Caki2 (cell line): ENCODE measurements at regions not wholly inside any gene's neighbourhood (a gene's known extent, or its start where the extent isn't known, plus 50 kb on each side); places are given as distances from the start of the nearest gene placed in this dataset.
"Not testable (repeated sequence)": the region's sequence is repeated elsewhere in the genome, so short reads cannot be mapped to it uniquely, and the experiment has no call there.

ENCODE experiments used
- DNase-seq: peaks from one replicate; pipeline ENCODE4 v3.0.0-alpha.2; 2015; ENCODE audit warnings: low read depth
- in situ Hi-C: cut with HindIII; loops from 2 replicates; pipeline ENCODE4 v1.10.0; 2016; ENCODE audit warnings: low sequenced_read_pairs, low pct_unique_long_range_greater_than_20kb, mixed read lengths

DNA sequence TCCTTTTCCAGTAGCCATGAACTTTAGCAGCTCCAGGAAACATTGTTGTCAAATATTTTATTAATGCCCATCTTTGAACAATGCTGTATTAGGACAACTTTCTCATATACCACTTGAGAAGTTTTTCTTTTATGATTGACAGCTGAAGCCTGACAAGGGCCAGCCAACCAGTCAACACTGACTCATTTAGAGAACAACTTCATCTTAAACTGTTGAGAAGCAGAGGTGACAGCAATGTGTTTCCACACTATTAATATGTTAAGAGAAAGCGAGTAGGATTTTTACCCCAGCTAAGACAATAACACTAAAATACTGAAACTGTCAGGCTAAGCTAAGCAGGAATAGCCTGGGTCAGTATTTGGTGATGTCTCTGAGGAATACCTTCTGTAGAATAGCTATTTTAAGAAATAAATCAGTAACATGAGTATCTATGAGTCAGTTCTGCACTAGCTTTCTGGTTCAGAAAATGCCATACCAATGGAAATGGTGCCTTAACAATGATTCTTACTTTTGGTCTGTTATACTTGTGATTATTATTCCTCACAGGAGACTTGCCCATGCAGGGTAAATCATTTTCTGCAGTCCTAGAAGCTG is 168.8 kb upstream of the POT1 start:
- DNase-seq: no peak
- in situ Hi-C loops: no loop called here

DNA sequence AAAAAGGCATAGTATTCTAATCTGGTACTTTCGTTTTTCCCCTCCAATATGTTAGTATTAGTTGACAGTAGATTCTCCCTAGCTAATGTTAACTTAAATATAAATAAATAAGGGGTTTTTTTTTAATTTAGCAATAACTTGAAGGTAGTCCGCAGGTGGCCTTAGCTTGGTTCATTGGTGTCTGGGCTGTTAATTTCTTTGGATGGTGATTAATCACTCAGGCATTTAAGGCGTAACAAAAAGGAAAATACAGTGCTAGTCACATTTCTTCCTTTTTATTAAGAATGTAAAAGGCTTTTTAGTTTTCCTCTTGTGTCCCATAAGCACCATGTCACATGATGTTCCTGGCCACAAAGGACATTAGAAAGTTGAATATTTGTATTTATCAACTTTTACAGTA is 161.0 kb upstream of the POT1 start:
- in situ Hi-C loops: no loop called here
- no peak for DNase-seq

DNA sequence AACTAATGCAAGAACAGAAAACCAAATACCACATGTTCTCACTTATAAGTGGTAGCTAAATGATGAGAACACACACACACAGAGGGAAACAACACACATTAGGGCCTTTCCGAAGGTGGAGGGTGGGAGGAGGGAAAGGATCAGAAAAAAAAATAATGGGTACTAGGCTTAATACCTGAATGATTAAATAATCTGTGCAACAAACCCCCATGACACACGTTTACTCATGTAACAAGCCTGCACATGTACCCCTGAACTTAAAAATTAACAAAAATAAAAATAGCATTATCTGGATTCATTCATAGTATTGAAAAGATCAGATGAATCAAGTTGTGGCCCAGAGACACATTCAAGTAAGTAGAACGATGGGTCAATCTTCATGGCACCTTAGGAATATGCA is 159.5 kb upstream of the POT1 start:
- in situ Hi-C loops: no loop called here
- DNase-seq: no peak

DNA sequence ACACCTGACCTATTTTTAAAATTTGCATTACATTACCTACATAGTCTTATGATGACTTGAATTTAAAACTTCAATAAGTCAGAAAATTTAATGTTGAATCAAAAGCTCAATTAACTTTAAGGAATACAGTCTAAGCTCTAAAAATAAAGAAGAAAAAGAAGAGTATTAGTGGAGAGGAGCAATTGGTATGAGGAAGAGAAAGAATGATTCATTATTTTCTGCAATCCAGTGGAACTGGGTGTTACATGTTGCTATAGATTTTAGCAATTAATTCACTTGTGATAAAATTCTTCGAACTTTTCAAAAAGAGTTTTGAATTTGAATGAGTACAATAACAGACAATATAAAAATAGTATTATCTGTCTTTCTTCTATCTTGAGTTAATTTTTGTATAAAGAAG is 158.9 kb upstream of the POT1 start:
- no peak for DNase-seq
- in situ Hi-C loops: no loop called here

DNA sequence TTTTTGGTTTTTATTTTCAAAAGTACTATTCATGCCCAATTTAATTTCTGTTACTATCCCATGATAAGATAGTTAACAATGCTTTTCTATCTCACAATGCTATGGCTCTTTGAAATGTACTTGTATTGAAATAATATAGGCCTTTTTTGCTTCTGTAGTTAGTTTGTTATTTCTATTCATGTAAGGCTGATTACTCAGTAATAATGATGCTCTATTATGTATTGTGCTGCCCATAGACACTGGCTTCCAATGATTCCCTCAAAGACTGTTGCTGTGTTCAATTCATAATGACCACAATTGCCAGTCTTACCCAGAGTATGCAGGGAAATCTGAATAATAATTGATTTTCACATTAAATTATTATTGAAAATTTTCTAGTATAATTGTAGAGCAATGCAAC is 155.5 kb upstream of the POT1 start:
- in situ Hi-C loops: no loop called here
- no peak for DNase-seq

DNA sequence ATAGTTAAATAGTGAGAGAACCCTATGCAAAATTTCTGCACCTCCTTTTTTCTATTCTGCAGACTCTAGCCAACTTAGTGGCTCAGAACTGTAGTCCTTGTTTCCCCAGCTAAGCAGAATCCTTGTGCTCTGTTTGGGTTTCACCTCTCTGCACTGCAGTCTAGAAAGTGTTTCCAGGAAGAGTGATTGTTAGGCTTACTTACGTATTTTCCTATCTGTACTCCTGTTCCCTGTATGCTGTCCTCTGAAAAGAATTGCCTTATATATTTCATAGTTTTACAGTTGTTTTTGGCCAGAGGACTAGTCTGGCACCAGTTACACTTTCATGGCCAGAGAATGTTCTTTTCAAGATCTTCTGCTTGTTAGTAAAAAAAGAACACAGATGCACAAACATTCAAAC is 154.6 kb upstream of the POT1 start:
- in situ Hi-C loops: no loop called here
- no peak for DNase-seq

DNA sequence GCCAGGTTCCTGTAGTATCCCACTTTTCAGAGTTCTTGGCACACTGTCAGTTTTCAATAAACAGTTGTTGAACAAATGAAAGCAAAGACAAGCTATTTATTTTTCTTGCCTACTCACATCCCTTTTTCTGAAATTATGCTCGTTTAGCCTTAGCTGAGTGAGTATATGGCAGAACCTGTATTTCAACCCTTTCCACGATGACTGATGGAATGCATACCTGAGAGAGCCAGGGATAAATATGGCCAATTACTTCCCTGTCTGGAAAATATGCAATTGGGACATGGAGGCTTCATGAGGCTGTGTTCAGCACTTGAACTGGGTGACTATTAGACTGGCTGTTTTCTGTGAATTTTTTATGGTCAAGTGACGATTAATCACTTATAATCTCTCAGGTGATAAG is 144.5 kb upstream of the POT1 start:
- DNase-seq: no peak
- in situ Hi-C loops: no loop called here

DNA sequence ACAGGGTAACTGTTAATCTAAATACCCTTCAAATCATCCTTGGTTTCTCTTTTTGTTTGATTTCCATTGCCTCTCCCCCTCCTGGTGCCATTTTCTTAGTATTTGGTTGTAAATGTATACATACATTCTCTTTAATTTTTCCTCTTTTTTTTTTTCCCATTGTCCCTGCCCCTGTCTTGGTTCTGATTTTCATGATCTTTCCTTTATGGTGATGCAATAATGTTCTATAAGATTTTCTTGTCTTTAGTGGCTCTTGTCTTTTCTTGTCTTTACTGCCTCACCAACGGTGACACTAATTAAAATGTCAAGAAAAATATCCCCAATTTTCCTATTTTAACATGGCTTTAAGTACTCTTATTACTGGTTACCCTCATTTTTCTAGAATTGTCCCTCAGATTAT is 135.9 kb upstream of the POT1 start:
- DNase-seq: no peak
- in situ Hi-C loops: no loop called here

DNA sequence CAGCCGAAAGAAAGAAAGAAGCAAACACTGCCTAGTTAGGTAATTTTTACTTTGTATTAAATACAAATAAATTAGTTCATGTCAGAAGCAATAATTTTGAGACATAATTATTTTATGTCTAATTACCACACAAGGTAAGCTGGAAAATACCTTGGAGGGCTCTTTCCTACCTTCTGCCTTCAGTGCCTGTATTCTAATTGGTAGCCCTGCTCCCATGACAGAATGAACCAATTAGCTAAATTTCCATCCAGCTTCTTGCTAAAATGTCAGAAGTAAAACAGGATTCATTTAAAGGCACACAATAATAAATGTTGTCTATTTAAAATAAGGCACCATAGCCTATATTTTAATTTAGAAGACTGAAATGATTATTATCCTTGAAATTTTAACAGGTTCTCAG is 135.4 kb upstream of the POT1 start:
- in situ Hi-C loops: no loop called here

DNA sequence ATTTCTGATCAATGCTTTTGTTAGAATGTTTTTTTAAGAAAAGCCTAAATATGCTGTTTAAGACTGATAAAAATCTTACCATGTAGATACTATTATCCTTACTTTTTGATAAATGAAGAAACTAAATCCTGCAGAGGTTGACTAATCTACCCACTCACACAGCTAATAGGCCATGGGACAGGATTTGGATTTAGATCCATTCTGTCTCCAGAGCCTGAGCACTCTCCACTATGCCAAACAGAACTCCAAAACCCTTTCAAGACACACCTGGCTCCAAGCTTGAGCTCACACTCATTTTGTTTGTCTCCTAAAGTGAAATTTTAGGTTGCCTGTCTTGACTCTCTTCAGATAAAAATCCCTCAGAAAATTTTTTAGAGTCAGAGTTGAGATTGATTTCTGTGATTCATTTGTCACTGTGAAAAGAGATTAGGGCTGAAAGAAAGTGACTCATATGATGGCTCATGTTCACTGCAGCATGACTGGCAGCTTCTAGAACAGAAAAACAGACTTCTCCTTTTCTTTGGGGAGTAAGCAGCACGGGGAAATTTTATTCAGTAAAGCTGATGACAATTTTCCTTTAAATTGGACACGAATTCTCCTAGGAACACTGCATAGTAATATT is 132.3 kb upstream of the POT1 start:
- in situ Hi-C loops: no loop called here
- DNase-seq: peak; percentile 70

More for the DNA sequence above, 135.4 kb upstream of the POT1 start:
- no peak for DNase-seq

DNA sequence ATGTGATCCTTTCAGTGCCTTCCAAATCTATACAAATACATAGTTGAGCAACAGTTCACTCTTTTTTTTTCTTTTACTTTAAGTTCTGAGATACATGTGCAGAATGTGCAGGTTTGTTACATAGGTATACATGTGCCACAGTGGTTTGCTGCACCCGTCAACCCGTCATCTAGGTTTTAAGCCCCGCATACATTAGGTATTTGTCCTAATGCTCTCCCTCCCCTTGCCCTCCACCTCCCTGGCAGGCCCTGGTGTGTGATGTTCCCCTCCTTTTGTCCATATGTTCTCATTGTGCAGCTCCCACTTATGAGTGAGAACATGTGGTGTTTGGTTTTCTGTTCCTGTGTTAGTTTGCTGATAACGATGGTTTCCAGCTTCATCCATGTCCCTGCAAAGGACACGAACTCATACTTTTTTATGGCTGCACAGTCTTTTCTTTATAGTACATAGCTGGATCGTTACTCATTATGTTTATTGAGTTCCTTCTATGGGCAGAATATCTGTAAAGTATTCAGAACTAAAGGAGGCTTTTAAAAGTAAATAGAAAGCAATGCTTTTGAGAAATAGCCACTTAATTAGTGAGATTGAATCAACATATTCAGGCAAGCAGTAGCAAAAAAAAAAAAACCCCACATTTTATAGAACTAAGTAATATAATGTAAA is 131.6 kb upstream of the POT1 start:
- DNase-seq, in situ Hi-C loops: not testable (repeated sequence)

DNA sequence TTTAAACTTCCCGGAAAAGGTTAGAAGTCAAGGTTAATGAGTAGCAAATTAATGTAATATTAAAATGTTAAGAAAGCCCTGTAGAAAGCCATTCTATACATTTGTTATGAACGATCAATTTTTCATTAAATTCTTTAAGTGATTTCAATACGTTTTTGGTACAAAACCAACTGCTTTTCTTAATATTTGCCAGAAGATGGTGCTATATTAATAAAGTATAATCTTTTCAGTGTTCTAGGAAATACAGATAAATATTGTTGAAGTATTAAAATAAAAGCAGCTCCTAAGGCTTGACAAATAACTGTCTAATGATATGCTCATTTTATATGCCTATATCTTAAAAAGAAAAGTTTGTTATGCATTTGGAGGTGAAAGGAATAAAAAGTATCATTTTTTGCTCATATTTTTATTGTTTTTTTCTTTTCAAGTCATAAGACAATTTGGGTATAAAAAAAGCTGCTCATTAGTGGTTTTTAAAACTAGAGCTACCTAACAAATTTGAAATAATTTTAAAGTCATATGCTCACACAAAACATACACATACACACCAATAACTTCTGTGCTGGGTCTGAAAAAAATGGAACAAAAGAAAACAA is 130.3 kb upstream of the POT1 start:
- no peak for DNase-seq
- in situ Hi-C loops: no loop called here

DNA sequence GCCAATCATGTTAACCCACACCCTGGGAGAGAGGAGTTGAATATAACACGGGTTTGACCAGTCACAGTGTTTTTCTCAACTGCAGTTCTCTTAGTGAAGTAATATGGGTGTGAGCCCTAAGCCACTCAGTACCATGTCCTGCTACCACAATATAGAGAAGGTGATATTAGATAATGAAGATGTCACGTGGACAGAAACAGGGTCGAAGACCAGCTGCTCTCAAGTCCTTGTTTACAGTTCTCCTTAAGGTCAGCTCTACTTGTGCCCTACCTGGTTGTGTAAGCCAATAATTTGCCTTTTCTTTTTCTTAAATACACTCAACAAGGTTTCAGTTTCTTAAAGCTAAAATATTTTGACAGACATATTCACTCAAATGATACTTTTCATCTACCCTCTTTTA is 128.3 kb upstream of the POT1 start:
- in situ Hi-C loops: no loop called here
- DNase-seq: no peak

DNA sequence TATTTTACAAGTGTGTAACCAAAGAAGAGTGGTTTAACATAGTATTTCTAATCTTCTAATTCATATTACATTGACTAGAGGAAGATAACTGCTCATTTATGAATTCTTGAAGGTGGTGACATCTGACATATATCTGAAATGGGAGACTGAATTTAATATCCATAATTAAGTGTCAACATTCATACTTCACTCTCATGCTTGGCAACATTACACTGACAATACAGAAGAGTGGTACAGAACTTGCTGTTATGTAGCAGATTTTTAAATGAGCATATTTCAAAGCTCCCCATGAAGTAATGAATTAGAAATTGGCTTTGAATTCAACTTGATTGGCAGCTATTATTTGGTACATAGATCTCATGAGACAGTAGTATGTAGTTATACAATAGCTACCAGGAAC is 125.8 kb upstream of the POT1 start:
- DNase-seq: no peak
- in situ Hi-C loops: no loop called here

DNA sequence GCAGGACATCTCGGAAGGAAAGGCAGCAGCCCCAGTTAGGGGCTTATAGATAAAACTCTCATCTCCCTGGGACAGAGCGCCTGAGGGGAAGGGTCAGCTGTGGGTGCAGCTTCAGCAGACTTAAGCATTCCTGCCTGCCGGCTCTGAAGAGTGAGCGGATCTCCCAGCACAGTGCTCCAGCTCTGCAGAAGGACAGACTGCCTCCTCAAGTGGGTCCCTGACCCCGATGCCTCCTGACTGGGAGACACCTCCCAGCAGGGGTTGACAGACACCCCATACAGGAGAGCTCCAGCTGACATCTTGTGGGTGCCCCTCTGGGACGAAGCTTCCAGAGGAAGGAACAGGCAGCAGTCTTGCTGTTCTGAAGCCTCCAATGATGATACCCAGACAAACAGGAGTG is 117.1 kb upstream of the POT1 start:
- DNase-seq: no peak
- in situ Hi-C loops: no loop called here

DNA sequence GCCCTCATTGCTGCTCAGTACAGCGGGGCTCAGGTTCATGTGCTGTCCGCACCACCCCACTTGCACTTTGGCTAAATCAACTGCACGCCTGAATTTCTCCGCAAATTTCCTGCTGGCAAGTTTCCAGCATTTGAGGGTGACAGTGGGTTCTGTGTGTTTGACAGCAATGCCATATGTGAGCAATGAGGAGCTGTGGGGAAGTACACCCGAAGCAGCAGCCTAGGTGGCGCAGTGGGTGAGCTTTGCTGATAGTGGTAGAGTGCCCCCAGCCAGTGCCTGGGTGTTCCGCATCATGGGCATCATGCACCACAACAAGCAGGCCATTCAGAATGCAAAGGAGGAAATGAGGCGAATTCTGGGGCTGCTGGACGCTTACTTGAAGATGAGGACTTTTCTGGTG is 103.9 kb upstream of the POT1 start:
- in situ Hi-C loops: no loop called here
- DNase-seq: no peak

DNA sequence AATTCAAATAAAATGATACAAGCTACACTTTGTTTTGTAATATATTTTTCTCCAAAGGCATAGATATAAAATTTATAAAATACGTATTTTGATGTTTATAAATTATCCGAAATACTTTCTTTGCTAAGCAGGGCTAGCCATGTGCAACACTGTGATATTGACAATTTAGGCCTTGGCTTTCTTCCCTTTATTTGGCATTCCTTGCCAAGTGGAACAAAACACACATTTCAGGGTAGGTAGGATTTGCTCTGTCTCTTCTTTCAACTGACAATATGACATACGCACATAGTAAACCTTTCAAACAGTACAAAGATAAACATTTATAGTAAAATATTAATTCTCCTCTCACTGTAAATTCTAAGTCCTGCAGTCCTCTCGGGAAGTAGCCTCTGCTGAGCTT is 103.3 kb upstream of the POT1 start:
- in situ Hi-C loops: no loop called here
- DNase-seq: no peak

DNA sequence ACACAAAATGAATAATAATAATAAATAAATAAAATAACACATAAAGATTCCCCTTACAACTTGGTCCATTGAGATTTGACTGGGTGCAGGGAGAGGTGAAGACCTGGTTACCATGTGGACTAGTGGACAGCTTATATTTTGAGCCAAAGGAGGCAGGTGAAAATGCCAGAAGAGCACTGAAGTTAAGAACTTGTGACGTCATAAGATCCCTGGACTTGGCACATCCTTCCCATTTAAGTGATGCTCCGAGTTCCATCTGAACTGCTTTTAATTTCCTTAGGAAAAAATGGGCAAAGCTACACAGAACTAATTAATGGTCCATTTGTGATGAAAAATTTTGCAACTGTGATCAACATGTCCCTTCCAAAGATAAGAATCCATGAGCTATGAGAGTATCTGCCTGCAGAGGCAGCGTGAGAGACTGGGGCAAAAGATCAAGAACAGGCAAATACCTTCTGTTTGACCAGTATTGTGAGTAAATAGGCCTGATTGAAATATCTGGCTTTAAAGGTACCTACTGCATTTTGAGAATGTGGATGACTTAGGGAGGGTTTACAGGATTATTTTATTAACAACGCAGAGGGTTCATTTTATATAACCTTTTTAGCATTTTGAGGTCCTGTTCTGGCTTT is 101.2 kb upstream of the POT1 start:
- DNase-seq: no peak
- in situ Hi-C loops: no loop called here

DNA sequence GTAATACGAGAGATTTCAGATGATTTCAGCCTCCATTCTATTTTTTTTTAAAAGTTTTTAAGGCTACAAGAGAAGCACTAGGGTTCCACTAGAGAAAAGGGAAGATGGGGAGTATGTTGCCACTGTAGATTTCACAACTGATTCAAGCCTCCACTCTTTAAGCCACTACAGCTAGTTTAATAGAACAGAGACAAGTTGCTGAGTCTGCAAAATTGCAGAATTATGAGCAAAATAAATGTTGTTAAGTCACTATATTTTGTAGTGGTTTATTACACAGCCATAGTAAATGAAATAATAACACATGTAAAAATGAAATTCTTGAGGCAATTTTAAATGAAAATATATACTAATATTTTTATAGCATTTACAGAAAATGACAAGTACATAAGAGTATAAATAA is 96.0 kb upstream of the POT1 start:
- in situ Hi-C loops: no loop called here
- DNase-seq: no peak
